Activated naive CD8-positive, alpha-beta T cell treated with anti-CD3 and anti-CD28 coated beads, Interleukin-2, amount 50 U/mL, for 24 hours (primary cell): ENCODE measurements at regions not wholly inside any gene's neighbourhood (a gene's known extent, or its start where the extent isn't known, plus 50 kb on each side); places are given as distances from the start of the nearest gene placed in this dataset.

ENCODE experiments used
- ATAC-seq: fragments of 150-1000 bp; cut with Tn5 transposase; one replicate; pipeline ENCODE4 v1.10.0; 2021
- DNase-seq: peaks from one replicate; pipeline ENCODE4 v3.0.0; 2021
- H3K27ac Mint-ChIP-seq: one replicate; pipeline ENCODE4 v1.8.0; 2021; ENCODE audit warnings: mild to moderate bottlenecking, mixed read lengths
- H3K27me3 Mint-ChIP-seq: one replicate; pipeline ENCODE4 v1.8.0; 2021; ENCODE audit warnings: mixed read lengths
- H3K36me3 Mint-ChIP-seq: one replicate; pipeline ENCODE4 v1.8.0; 2021; ENCODE audit warnings: low read depth, mixed read lengths
- H3K4me1 Mint-ChIP-seq: one replicate; pipeline ENCODE4 v1.8.0; 2021; ENCODE audit warnings: mixed read lengths
- H3K4me3 Mint-ChIP-seq: one replicate; pipeline ENCODE4 v1.8.0; 2021; ENCODE audit warnings: mild to moderate bottlenecking, moderate library complexity, mixed read lengths
- H3K9me3 Mint-ChIP-seq: one replicate; pipeline ENCODE4 v1.8.0; 2021; ENCODE audit warnings: mixed read lengths

DNA sequence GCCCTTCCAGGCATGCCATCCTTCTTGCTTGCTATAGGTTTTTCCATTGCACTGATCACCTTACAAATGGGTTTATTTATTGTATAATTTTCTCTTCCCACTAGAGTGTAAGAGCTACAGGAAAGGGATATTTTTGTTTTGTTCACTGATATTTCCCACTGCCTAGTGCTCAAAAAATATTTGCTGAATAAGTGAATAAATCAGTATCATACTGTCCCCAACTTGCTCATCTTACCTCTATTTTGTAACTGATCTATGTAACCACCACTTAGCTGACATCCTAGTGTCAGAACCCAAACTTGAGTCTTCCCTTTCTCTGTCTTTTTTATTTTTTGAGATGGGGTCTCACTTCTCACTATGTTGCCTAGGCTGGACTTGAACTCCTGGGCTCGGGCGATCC, 87.6 kb upstream of the TBC1D3K start:
- H3K27ac Mint-ChIP-seq, result no peak overlapping the region

DNA sequence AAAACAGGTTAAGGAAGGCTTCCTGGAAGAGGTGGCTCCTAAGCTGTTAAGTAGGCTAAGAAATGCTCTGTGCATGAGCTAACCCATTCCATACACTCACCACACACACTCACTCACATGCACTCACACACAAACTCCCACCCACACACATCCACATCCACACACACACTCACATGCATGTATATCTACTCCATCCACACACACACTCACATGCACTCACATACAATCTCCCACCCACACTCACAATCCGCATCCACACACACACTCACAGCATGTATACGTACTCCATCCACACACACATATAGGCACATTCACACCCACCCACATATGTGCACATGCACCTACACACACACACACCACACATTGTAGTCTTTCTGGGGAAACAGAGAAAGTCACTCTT, 89.3 kb upstream of the HNF1B start:
- ATAC-seq, result no peak
- peaks cover 16% of the 10 kb centered on the region for H3K27me3 Mint-ChIP-seq
- H3K4me1 Mint-ChIP-seq, result peaks cover 27% of the 10 kb centered on the region
- DNase-seq, result no peak
- H3K4me3 Mint-ChIP-seq, result no peak overlapping the region
- no peak overlapping the region for H3K27ac Mint-ChIP-seq
- H3K9me3 Mint-ChIP-seq, result no peaks in the 10 kb centered on the region
- no peaks in the 10 kb centered on the region for H3K36me3 Mint-ChIP-seq

More for the DNA sequence above, 87.6 kb upstream of the TBC1D3K start:
- Mint-ChIP-seq H3K36me3 (no peaks in the 10 kb centered on the region), H3K4me1 (peaks cover 15% of the 10 kb centered on the region), H3K27me3 (peaks cover 11% of the 10 kb centered on the region), H3K4me3 (no peak overlapping the region), H3K9me3 (no peaks in the 10 kb centered on the region)
- DNase-seq (no peak), ATAC-seq (no peak)

DNA sequence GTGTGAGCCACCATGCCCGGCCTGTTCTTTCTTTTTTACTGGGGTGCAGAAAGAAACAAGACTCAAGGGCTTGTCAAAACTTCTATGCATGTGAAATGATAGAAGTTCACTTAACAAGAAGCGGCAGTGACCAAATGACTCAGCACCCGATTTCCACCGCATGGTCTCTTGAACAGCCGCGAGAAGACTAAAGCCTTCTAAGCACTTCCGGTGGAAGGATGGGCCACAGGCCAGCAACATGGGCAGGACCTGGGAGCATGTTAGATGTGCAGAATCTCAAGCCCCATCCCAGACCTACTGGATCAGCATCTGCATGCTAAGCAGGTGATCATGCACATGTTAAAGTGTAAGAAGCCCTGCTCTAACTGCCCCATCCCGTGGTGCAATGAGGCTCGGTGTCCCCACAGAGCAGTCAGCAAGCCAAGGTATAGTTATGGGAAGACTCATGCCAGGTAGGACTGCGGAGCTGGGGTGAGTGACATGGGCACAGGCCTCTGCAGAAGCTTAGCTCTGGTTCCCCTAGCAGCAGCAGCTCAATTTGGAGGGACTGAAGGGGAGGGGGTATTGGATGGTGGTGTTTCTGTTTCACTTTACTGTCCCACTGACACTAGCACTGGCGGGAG, 88.5 kb upstream of the HNF1B start:
- H3K27ac Mint-ChIP-seq, result no peak overlapping the region
- no peak overlapping the region for H3K4me3 Mint-ChIP-seq
- ATAC-seq (no peak), DNase-seq (no peak)
- no peaks in the 10 kb centered on the region for H3K9me3 Mint-ChIP-seq
- H3K4me1 Mint-ChIP-seq, result peaks cover 36% of the 10 kb centered on the region
- H3K27me3 Mint-ChIP-seq, result peaks cover 12% of the 10 kb centered on the region
- H3K36me3 Mint-ChIP-seq, result no peaks in the 10 kb centered on the region

DNA sequence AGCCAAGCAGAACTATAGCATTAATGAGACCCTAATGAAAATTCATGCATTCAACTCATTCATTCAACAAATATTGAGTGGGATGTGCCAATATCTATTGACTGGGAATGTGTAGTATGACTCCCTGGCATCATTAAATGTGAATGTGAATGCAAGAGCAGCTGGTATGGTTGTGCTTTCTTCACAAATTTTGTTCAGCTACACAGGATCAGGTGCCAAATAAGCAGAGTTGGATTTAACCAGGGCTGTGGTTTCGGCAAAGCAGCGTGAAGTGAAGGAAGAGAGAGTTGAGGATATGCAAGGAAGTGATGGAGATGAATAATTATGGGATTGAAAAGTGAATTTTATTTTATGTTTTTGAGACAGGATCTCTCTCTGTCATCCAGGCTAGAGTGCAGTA, 87.1 kb upstream of the HNF1B start:
- Mint-ChIP-seq H3K27me3 (peaks cover 12% of the 10 kb centered on the region), H3K36me3 (no peaks in the 10 kb centered on the region), H3K9me3 (no peaks in the 10 kb centered on the region), H3K4me1 (peaks cover 41% of the 10 kb centered on the region), H3K4me3 (no peak overlapping the region), H3K27ac (no peak overlapping the region)
- ATAC-seq (no peak), DNase-seq (no peak)

DNA sequence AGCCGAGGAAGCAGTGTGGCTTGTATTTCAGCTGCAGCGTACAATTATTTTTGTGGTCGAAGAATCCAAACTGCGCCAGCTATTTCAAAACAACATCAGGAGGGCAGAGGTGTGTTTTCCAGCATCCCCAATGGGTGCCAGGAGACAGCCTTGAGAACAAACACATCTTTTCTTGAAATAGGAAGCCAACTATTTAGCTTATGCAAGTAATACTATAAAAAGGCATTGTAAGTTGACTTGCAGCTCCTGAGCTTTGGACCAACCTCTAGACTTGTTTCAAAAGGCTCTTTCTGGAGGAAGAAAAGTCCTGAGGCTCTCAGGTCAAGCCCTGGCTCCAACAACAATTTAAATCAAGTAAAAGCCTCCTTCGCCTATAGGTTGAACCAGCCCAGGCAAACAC, 86.6 kb upstream of the HNF1B start:
- no peak overlapping the region for H3K27ac Mint-ChIP-seq
- DNase-seq (no peak), ATAC-seq (no peak)
- peaks cover 12% of the 10 kb centered on the region for H3K27me3 Mint-ChIP-seq
- H3K4me1 Mint-ChIP-seq, result peaks cover 45% of the 10 kb centered on the region
- no peaks in the 10 kb centered on the region for H3K9me3 Mint-ChIP-seq
- no peak overlapping the region for H3K4me3 Mint-ChIP-seq
- H3K36me3 Mint-ChIP-seq, result no peaks in the 10 kb centered on the region

DNA sequence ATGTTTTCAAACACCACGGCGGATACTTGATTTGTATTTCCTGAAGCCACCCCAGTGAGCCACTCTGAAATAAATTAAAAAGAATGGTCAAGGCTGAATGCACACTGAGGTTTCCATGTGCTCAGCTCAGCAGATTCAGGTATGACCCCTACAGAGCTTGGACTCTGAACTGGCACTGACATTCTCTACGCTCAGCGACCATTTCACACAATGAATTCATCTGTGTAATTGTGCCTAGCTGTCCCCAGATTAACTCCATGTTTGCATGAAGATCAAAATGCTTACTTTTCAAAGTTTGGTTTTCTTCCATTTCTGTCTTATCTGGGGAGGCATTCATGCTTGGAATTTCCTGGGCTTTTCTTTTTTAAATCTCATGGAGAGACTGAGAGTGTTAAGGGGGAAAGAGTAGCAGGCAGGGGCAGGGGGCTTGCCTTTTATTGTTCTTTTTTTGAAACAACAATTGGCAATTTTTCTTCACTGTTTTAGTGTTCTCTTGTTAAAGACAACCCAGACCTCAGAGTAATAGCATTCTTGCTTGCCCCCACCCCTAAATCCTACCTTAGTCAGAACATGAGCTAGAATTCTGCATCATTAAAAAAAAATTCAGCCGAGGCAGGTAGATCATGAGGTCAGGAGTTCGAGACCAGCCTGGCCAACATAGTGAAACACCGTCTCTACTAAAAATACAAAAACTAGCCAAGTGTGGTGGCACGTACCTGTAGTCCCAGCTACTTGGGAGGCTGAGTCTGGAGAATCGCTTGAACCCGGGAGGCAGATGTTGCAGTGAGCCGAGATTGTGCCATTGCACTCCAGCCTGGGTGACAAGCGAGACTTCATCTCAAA, 85.5 kb upstream of the HNF1B start:
- H3K27me3 Mint-ChIP-seq, result peaks cover 8% of the 10 kb centered on the region
- H3K4me3 Mint-ChIP-seq, result no peak overlapping the region
- DNase-seq, result no peak
- no peak overlapping the region for H3K27ac Mint-ChIP-seq
- no peaks in the 10 kb centered on the region for H3K9me3 Mint-ChIP-seq
- H3K36me3 Mint-ChIP-seq, result no peaks in the 10 kb centered on the region
- peaks cover 45% of the 10 kb centered on the region for H3K4me1 Mint-ChIP-seq
- no peak for ATAC-seq

DNA sequence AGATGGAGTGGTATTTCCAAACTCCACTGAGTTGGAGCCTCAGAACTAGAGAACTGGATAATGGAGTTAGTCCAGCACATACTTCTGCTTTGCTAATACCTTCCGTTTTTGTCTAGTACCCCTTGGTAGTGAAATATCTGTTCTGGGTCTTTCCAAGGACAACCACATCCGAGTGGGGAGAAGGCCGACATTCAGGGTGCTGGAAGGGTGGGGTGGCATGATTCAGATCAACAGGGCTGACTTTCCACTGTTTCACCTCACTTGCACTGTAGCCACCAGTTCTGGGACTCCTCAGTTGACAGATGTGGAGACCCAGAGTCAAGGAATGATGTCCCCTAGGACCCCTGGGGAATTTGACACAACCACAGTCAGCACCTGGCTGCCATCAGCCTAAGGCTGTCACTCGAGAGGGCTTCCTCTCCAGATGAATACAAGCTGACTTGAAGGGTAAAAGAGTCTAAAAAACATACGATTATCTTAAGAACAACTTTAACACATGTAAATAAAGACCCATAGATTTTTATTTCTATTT, 84.8 kb upstream of the HNF1B start:
- no peak overlapping the region for H3K4me3 Mint-ChIP-seq
- H3K9me3 Mint-ChIP-seq, result no peaks in the 10 kb centered on the region

DNA sequence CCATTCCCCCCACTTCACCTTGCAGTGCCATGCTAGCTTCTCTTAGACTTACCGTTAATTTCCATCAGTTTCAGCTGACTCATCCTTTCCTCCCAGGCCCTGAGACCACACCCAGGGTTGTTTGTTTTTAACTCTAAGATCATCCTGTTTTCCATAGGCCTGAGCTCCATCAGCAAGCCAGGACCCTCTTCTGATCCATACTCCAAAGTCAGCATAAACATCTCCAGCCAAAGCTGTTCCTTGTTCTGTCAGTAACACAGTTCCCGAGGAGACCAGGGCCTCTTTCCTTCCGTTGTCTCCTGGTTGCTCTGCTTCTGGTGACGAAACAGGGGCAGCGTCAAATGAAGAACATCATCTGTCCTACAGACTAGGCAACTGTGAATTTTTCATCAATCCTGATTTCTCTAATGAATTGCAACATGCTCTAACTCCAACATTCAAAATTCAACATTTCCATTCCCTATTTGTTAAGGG, 83.8 kb upstream of the HNF1B start:
- H3K9me3 Mint-ChIP-seq, result no peaks in the 10 kb centered on the region
- peaks cover 41% of the 10 kb centered on the region for H3K4me1 Mint-ChIP-seq
- peak overlapping the region; percentile 55 for H3K27ac Mint-ChIP-seq
- no peak for DNase-seq
- peaks cover 8% of the 10 kb centered on the region for H3K27me3 Mint-ChIP-seq
- H3K36me3 Mint-ChIP-seq, result no peaks in the 10 kb centered on the region
- peak; percentile 57 for ATAC-seq
- H3K4me3 Mint-ChIP-seq, result no peak overlapping the region

More for the DNA sequence above, 84.8 kb upstream of the HNF1B start:
- peaks cover 8% of the 10 kb centered on the region for H3K27me3 Mint-ChIP-seq
- peaks cover 44% of the 10 kb centered on the region for H3K4me1 Mint-ChIP-seq
- DNase-seq (no peak), ATAC-seq (peak; percentile 34)
- H3K27ac Mint-ChIP-seq, result no peak overlapping the region
- H3K36me3 Mint-ChIP-seq, result no peaks in the 10 kb centered on the region

DNA sequence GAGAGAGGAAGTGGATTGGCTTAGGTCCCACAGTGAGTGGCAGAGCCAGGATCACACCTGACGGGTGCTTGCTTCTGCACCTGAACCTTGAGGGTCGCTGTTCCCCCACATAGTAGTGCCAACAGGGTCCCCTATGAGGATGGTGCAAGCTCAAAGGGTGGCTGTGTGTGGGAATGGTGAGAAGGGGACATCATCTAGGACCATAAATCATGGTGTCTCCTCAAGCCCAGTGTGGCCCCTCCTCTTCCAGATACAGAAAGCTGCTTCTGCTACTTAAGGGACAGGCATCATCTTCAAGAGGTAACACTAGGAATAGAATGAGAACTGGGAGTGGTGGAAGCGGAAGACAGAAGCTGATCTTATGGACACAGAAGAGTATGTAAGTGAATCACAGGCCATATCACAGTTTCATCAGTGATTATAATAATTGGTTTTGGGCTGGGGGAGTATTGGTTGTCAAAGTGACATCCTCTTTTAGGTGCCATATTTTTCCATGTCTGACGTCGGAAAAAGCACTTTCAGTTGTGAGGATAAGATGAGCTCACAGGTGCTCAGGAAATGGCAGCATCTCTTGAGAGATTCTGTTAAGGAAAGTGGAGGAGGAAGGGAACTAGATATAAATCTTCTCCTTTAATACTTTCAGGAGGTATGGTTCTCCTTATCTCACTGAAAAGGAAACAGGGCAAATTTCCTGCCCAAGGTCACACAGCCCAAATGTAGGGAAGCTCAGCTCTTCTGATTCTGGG, 83.2 kb upstream of the HNF1B start:
- Mint-ChIP-seq H3K4me3 (no peak overlapping the region), H3K27me3 (peaks cover 8% of the 10 kb centered on the region), H3K27ac (peak overlapping the region; percentile 55), H3K4me1 (peaks cover 38% of the 10 kb centered on the region), H3K9me3 (no peaks in the 10 kb centered on the region), H3K36me3 (no peaks in the 10 kb centered on the region)
- no peak for ATAC-seq
- no peak for DNase-seq

DNA sequence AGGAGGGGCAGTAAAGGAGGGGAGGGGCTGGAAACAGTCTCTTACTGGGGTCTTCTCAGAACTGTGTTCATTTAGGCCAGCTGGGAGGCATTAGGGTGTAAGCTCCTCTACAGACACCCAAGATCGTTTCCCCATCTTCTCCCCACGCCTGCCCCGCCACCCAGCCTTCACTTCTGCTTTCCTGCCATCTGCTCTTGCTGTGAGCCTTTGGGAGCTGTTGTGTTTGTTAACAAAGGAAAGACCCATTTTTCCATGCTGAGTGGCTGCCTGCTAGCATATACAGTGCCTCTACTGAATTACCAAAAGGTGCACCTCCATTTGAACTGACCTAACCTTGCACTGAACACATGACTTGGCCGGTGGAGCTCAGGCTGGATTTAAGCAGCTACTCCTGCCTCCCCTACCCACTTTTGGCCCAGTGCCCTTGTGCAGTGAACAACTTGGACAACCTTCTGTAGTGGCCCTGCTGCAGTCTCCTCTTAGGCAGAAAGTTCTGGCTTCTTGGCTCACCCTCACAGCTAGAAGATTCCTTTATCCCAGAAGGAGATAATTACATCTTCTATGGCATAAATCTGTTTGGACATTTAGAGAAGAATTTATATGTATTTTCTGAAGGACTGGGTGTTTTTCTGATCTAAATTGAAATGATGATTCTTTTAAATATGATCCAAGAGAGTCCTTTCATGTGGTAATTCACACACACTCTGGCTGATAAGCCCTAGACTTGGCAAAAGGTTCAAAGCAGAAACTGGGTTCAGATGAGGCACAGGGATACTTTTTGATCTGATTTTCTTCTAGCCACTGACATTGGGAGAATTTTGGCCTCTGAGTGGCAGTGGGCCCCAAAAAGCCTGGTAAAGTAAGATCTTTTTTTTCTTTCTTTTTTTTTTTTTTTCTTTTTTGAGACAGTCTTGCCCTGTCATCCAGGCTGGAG, 81.9 kb upstream of the HNF1B start:
- H3K4me1 Mint-ChIP-seq, result peaks cover 32% of the 10 kb centered on the region
- no peak overlapping the region for H3K4me3 Mint-ChIP-seq
- no peak for DNase-seq
- peaks cover 6% of the 10 kb centered on the region for H3K27me3 Mint-ChIP-seq
- no peak overlapping the region for H3K27ac Mint-ChIP-seq
- H3K9me3 Mint-ChIP-seq, result no peaks in the 10 kb centered on the region
- ATAC-seq, result no peak
- H3K36me3 Mint-ChIP-seq, result no peaks in the 10 kb centered on the region

DNA sequence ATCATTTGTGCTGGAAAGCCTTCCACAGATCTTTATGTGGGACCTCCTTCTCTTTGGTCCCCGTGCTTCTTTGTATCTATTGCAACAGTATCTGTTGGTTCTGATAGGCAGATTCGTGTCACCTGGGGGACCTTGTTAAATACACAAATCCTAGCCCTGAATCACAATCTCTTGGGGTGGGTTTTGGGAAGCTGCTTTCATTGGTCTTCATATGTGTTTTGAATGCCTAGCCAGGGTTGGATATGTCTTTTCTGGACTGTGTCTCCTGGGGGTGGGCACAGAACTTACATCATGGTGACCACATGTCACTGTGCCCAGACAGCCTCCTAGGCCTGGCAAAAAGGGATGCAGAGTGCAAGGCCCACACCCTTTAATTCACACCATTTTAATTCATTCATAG, 81.0 kb upstream of the HNF1B start:
- Mint-ChIP-seq H3K27me3 (peaks cover 5% of the 10 kb centered on the region), H3K36me3 (no peaks in the 10 kb centered on the region), H3K27ac (no peak overlapping the region), H3K4me3 (no peak overlapping the region), H3K9me3 (no peaks in the 10 kb centered on the region), H3K4me1 (peaks cover 29% of the 10 kb centered on the region)
- no peak for ATAC-seq
- DNase-seq, result no peak

DNA sequence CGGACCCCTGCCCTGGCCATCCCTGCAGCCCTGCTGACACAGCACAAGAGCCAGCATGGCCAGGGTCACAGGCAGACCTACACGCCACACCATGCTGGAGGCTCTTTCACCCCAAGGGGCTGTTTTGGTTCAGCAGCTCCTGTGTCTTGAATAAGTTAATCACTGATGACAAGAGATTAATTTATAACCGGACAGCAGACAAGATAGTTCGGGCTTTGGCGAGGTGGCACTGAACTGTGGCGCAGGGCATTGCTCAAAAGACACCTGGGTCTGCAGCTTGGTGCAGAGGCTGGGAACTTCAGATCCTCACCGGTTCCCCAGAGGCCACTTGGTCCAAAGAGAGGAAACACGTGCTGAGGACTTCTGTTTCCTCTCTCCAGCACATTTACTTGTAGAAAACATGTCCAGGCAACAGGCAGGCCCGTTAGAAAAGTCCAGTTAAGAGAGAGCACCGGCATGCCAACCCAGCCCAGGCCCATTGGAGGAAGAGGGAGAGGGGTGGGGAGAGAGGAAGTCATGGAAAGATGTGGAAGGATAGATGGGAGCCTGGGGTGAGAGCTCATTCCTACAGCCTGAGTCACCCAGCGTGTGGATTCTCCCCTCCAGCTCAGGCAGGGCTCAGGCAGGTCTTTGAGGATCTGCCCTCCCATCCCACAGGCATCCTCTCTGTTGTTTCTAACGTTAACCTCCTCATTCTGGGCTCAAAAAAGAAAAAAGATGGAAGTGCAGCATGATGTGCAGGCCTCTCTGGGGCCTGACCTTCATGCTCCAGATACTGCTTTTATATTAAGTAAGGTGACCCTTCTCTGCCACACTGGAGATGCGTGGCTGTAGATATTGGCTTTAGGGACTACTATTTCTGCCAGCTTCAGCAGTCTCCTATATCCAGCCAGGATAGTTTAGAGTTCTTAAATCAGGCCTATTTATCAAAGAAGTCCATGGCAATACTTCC, 80.0 kb upstream of the HNF1B start:
- Mint-ChIP-seq H3K9me3 (no peaks in the 10 kb centered on the region), H3K4me3 (no peak overlapping the region), H3K4me1 (peaks cover 33% of the 10 kb centered on the region), H3K36me3 (no peaks in the 10 kb centered on the region), H3K27ac (no peak overlapping the region), H3K27me3 (no peaks in the 10 kb centered on the region)
- ATAC-seq (no peak), DNase-seq (no peak)

DNA sequence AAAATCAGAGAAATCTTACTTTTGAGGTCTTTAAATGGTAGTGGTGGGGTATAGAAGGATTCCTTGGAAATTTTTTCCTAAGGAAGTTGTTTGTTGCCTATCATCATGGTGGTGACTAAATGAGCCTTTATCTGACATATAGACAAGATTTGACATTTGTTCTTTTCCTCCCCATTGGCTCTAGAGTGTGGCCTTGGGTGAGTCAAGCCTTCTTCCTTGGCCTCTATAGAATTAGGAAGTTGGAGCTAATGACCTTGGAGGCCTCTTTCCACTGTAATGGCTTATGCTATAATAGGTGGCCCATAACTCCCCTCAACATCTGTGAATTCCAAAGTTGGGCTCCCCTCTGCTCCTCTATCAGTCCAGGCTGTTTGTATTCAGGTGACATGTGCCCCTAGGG, 79.1 kb upstream of the HNF1B start:
- no peak overlapping the region for H3K27ac Mint-ChIP-seq
- no peaks in the 10 kb centered on the region for H3K36me3 Mint-ChIP-seq
- peaks cover 27% of the 10 kb centered on the region for H3K4me1 Mint-ChIP-seq
- no peaks in the 10 kb centered on the region for H3K27me3 Mint-ChIP-seq
- H3K9me3 Mint-ChIP-seq, result no peaks in the 10 kb centered on the region
- no peak overlapping the region for H3K4me3 Mint-ChIP-seq
- DNase-seq, result no peak
- ATAC-seq, result no peak
